NCI-H1105 treated with DMSO at 0.1 percent for 48 hours (cell line): ENCODE measurements at regions not wholly inside any gene's neighbourhood (a gene's known extent, or its start where the extent isn't known, plus 50 kb on each side); places are given as distances from the start of the nearest gene placed in this dataset.
A peak's percentile ranks its signal among the peaks of the same experiment; 100 is the strongest.
"Not testable (repeated sequence)": the region's sequence is repeated elsewhere in the genome, so short reads cannot be mapped to it uniquely, and the experiment has no call there.

Experiments used
- DNase-seq: peaks from one replicate; lab custom pipeline; 2025; lab: John Stamatoyannopoulos, UW

- DNase-seq: no peak
Measured at GRCh38 chrX:122567911-122568310, 616.2 kb upstream of the GRIA3 start.

- no peak for DNase-seq
Measured at GRCh38 chrX:122572461-122572860, 611.6 kb upstream of the GRIA3 start.

GRCh38 chrX:122579036-122579435 lies 605.0 kb upstream of the GRIA3 start:
- no peak for DNase-seq

GRCh38 chrX:122579526-122579925 lies 604.6 kb upstream of the GRIA3 start:
- DNase-seq: no peak

- DNase-seq: no peak
Measured at GRCh38 chrX:122582280-122582974, 601.7 kb upstream of the GRIA3 start.

DNA sequence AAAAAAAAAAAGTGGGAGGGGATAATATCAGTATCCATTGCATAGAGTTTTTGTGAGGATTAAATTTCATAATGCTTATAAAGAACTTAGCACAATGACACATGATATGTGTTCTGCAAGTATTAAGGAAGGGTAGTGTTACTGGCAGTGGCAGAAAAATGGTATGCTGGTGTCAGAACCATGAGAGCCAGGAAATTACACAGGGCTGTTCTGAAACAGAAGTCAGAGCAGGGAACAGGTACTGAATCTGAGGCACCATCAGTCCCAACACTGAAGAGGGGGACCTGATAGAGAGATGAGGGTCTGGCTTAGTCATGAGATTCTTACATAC lies 601.1 kb upstream of the GRIA3 start:
- DNase-seq: no peak

DNA sequence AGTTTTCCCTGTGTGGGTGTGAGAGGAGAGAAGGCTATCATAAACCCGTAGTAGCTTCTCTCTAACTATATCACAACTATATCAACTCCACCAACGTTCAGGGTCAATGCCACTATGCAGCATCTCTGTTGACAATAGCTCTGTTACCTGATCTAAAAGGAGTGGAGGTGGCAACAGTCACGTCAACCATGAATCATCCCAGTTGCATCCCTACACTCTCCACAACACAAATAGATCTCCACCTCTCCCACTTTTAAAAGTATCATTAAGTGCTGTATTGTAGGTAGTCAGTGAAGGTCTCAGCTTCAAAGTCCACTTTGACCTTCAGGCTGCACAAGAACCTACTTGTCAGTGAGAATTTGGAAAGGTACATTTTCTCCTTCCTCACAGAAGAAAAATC lies 600.5 kb upstream of the GRIA3 start:
- no peak for DNase-seq

DNA sequence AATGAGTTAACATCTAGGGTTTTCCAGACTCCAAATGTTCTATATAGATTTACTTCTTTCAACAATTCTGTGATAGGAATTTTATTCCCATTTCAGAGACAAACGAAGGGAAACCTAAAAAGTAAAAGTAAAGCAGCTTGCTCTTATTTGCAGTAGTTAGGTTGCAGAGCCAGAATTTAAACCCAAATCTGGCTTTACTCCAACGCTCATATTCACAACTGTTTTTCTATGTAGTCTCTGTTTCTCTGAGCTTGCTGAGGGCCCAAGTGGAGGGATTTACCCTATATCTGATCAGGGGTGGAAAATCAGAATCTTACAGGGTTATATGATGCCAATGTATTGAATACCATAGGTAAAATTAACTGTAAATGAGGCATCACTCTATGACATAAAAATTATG lies 599.1 kb upstream of the GRIA3 start:
- no peak for DNase-seq

DNA sequence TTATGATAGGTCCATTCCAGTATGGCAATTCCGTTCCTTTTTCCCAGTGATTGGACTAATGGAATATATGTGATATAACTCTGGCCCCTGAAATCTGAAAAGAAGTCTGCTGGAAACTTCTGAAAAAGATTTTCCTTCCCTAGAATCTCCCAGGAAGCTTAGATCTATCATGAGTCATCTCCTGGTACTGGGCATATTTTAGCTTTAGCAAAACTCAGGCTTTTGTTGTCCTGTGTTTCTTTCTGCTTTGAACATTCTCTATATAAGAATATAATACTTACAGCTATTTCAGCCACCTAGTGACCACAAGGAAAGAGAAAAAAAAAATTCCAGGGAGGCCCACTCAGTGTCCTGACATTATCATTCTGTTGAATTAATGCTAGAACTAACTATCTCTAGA lies 597.2 kb upstream of the GRIA3 start:
- DNase-seq: no peak

DNA sequence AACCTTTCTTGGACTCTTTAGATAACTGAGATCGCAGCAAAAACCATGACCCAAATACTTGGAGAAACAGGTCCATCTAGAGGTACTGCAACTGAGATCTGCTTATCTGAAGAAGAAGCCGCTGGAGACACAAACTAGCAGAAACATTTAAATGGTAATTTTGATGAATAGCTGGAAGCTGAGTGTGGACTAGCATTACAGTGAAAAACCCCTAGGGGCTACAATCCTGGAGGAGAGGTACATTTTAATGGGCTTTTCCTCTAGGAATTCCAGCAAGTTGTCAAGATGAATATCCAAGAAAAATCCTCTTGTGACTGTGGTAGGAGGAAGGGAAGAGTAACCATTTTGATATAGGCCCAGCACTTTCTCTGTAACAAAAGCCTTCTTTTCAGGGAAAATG lies 592.5 kb upstream of the GRIA3 start:
- DNase-seq: no peak

DNA sequence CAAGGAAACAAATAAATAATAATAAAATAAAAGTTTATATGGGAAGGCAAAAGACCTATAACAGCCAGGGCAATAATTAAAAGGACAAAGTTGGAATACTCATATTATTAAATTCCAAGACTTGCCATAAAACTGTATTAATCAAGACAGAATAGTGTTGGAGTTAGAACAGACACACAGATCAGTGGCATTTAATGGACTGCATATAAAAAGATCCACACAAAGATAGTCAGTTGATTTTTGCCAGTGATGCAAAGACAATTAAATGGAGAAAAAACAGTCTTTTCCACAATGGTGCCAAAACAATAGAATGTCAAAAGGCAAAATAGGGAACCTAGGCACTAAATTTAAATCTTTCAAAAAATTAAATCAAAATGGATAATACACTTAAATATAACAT lies 587.1 kb upstream of the GRIA3 start:
- no peak for DNase-seq

DNA sequence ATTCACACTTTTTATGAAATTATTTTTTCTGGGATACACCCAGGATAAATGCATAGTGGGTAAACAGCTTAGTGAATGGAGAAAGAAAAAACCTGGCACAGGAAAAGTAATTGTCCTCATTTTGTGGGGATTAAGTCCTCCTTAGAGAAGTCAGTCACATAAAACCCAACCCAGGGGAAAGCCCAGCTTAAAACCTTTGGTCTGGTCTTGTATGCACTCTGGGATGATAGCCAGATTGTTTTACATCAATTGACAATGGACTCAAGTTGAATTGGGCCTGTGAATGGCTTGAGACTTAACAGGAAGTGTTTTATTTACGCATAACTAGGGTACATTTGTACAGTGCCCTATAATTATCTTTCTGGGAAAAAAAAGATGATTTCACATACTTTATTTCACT lies 561.3 kb upstream of the GRIA3 start:
- peak; percentile 35 for DNase-seq

DNA sequence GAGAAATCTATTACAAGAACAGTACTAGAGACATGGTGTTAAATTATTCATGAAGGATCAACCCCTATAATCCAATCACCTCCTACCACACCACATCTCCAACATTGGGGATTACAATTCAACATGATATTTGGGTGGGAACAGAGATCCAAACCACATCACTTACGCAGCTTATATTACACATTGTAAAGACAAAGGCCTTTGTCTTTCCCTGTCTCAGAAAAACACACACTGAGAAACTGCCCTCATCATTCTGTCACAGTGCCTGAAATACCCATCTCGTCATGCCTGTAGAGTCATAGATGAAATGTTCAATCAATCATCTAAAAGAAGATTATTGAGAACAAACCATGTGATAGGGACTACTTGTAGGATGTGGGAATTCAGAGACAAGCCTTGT lies 558.8 kb upstream of the GRIA3 start:
- no peak for DNase-seq

DNA sequence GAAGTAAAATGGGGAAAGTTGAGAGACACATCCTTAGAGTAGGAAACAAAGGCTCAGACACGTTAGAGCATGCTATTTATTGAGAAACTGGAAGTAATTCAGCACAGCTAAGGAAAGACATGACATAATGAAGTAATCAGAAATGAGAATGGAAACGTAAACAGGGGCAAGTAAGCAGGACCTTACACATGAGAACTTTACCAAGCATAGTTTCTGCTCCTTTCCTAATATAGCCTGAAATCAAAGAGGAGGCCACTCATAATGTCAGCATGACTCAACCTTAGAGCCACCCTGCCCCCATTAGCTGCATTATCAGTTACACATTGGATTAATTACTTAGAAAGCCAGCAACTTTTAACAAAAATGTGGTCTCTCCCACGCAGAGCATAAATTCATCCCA lies 558.3 kb upstream of the GRIA3 start:
- no peak for DNase-seq

DNA sequence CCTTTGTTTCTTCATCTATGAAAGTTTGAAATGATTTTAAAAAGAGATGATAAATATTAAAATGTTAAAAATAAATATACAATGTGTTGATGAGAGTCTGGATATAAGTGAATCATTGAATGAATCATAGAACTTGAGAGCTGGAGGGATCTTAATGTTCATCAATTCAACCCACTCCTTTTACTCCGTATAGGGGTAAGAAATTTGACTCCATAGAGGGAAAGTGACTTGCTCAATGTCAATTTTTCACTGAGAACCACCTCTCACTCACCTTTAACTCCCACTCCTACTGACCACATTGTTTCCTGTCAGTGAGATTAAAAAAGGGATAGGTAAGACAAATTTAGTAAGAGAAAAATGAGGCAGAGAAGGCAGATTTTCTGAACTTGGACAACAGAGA lies 557.2 kb upstream of the GRIA3 start:
- no peak for DNase-seq

- DNase-seq: no peak
Measured at GRCh38 chrX:122641136-122641535, 542.9 kb upstream of the GRIA3 start.

GRCh38 chrX:122641826-122642225 lies 542.3 kb upstream of the GRIA3 start:
- DNase-seq: no peak

GRCh38 chrX:122655256-122655655 lies 528.8 kb upstream of the GRIA3 start:
- DNase-seq: not testable (repeated sequence)

- no peak for DNase-seq
Measured at GRCh38 chrX:122666601-122667000, 517.5 kb upstream of the GRIA3 start.

DNA sequence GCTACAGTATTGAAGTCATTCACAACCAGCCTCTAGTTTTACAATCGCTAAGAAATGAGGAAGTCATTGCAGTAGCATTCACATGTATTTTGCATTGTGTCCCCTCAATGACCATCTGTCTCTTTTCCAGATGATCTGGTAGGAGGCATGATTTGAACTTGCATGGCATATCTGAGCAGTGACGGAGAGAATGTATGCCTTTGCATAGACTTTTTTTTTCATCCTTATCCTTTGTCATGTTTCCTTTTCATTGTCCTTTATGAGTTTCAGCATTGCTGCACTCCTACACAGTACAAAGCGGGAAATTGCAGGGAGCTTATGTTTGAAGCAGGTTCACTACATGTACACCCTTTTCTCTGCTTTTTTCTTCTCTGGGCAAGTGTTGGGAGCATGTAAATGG lies 516.4 kb upstream of the GRIA3 start:
- DNase-seq: no peak

DNA sequence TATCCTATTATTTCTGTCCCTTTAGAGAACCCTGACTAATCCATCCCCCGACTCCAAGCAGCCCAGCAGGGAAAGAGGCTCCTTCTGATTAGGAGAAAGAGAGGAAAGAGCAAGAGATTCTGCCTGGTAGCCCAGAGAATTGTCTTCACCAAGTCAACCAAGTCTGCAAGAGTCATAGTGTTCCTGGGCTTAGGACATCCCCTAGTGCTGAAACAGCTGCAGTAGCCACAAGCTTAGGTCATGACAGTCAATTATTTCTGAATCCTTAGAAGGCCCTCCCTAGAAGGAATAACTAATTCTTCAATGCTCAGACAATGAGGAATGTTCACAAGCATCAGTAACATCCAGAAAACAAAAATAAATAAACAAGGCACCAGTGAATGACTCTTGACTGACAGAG lies 480.3 kb upstream of the GRIA3 start:
- no peak for DNase-seq

DNA sequence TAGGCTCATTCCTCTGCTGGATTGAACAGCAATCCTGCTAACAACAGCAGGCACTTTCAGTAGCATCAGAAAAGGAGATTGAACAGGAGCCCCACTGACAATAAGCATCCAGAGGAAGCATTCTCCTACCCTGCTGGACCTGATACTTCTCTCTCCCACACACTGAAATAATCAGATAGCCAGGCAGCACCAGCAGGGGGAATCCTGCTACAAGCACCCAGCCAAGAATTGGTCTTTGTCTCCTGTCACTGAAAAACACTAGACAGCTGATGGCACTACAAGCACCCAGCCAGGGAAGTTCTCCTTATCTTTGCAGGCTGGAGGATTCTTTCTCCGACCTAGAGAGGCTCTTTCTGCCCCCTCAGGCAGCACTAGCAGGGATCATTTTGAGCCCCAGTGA lies 444.3 kb upstream of the GRIA3 start:
- DNase-seq: no peak

- DNase-seq: peak; percentile 74
Measured at GRCh38 chrX:122770581-122770980, 413.5 kb upstream of the GRIA3 start.

DNA sequence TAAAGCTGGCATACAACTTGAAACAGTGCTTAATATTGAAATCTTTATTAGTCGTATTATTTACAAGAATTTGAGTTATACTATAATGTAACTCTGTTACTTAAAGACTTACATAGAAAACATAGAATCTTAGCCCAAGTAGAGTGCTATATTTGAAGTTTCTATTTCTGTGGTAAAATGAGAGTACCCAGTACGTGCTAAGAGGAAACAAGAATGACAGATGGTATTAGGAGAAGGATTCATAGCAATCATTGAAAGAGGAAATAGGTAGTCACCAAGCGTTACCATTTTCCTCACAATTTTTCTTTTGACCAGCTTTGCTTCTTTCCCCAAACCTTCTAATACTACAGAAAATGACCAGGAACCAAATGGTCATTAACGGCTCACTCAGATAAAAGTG lies 412.1 kb upstream of the GRIA3 start:
- DNase-seq: no peak

GRCh38 chrX:122777766-122778165 lies 406.3 kb upstream of the GRIA3 start:
- DNase-seq: no peak
